Erythroblast (primary cell): ENCODE measurements at regions not wholly inside any gene's neighbourhood (a gene's known extent, or its start where the extent isn't known, plus 50 kb on each side); places are given as distances from the start of the nearest gene placed in this dataset.

Source experiments
- DNase-seq, 2 experiments: peaks; one replicate each; lab custom pipeline; 2025; lab: John Stamatoyannopoulos, UW
- GATA1 ChIP-seq: IDR thresholded peaks from 2 replicates; pipeline ENCODE4 v1.6.1; 2011; ENCODE audit warnings: low read depth, mild to moderate bottlenecking, control low read depth, low read length, moderate library complexity
- POLR2A ChIP-seq: IDR thresholded peaks from 2 replicates; pipeline ENCODE4 v1.6.1; 2011; ENCODE audit warnings: mild to moderate bottlenecking, low read length

- TF ChIP-seq GATA1 (no peak), POLR2A (no peak)
- no peak for DNase-seq
Measured at GRCh38 chr6:168873278-168874190, 380.1 kb downstream of the THBS2 start.

DNA sequence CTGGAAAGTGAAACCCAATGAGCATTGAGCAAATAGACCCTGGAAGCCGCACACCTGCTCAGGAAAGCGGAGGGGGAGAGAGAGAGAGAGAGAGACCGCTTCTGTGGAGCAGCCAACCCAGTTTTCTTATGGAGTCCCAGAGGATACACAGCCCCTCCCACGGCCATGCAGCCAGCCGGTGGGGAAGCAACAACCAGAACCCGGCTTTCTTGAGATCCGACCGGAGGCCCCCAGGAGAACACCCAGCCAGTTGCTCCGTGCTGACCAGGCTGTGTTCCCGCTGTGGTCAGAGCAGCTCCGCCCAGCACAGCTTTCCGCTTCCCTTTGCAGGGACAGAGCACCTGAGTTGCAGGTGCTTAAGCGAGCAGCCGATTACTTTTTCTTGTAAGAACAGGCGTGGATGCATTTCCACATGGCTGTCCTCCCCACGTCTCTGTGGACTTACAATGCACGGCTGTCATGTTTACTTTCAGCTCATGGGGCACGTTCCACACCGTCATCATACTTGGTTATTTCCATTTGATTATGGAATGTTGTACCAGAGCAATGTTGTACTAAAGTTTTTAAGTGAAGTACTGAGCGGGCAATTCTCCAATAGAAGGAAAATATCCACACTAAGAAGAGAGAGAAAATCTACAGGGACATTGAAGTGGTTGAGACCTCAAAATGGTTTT lies 381.9 kb downstream of the THBS2 start:
- DNase-seq, result no peak
- TF ChIP-seq POLR2A, result no peak
- no peak for TF ChIP-seq GATA1

DNA sequence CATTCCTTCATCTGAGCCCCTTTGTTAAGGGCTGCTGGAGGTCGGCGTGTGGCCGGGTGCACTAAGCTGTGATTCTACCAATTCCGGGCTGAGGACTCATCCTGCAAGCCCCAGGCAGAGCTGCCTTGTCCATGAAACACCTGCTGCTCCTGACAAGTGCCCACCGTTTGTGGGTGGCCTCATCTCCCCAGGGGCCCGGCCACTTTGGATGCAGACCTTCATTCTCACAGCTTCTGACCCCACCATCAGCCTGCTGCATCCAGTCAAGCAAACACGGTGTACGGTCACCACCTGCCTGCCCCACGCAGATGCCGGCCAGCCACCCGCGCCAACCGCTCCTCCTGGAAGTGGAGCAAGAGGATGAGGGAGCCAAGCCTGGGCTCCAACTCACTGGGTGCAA lies 382.7 kb downstream of the THBS2 start:
- TF ChIP-seq POLR2A (no peak), GATA1 (no peak)
- DNase-seq, result no peak

GRCh38 chr6:168867247-168868102 lies 386.2 kb downstream of the THBS2 start:
- TF ChIP-seq POLR2A, result no peak
- no peak for DNase-seq

DNA sequence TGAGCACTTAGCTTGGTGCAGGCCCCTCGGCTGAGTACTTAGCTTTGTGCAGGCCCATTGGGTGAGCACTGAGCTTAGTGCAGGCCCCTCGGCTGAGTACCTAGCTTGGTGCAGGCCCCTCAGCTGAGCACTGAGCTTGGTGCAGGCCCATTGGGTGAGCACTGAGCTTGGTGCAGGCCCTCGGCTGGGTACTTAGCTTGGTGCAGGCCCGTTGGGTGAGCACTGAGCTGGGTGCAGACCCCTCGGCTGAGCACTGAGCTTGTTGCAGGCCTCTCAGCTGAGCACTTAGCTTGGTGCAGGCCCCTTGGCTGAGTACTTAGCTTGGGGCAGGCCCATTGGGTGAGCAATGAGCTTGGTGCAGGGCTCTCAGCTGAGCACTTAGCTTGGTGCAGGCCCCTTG lies 387.1 kb downstream of the THBS2 start:
- TF ChIP-seq GATA1 (no peak), POLR2A (no peak)

GRCh38 chr6:168865522-168865921 lies 388.1 kb downstream of the THBS2 start:
- DNase-seq, result no peak
- TF ChIP-seq GATA1, result no peak
- TF ChIP-seq POLR2A, result no peak

More for the DNA sequence above, 387.1 kb downstream of the THBS2 start:
- no peak for DNase-seq

DNA sequence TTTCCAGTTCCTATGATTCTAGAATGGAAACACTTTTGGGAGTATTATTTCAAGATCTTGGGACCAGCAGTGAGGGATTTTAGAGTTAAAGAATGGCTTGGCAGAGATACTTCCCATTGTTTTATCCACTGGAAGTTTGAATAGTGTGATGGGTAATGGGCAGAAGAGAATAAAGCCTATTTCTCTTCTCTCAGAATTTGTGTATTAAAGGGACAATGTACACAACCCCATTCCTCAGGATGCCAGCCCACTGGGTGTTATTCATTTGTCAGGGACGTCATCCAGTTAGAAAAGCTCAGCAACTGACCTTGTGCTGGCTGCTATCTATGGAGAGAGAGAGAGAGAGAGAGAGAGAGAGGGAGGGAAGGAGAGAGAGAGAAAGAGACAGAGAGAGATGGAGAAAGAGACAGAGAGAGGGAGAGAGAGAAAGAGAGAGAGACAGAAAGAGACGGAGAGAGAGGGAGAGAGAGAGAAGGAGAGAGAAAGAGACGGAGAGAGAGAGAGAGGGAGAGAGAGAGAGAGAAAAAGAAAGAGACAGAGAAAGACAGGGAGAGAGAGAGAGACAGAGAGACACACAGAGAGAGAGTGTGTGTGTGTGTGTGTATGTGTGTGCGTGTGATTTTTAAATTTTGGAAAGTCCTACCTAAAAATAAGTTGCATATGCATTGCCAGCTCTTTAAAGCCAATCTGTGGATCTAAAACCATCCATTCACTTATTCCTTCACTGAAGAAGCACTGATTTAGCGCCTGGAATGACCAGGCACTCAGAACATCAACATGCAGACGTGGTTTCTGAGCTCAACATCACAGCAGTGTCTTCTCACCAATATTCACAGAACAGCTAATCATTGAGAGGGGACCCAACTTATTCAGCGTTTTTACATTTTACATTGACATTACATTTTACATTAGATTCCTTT lies 388.8 kb downstream of the THBS2 start:
- TF ChIP-seq GATA1 (no peak), POLR2A (no peak)
- no peak for DNase-seq

DNA sequence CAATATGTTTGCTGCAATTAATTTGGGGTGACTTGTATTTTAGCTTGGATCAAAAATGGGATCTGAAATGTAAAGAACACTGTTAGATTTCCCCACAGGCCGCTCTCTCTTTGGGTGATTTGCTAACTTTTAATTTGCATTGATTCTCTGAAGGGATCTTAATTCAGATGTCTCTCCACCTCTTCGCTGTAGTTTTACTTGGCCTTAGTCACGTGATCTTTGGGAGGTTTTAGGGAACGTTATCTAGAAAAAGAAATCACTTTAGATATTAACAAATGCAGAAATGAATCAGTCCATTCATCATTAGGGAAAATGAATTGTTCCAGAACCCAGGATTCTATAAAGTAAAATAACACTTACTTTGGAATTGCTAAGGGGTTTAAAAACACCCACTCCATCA lies 390.2 kb downstream of the THBS2 start:
- TF ChIP-seq GATA1 (no peak), POLR2A (no peak)
- DNase-seq, result no peak

- no peak for TF ChIP-seq POLR2A
- no peak for TF ChIP-seq GATA1
- no peak for DNase-seq
Measured at GRCh38 chr6:168862346-168862980, 391.2 kb downstream of the THBS2 start.

- no peak for DNase-seq
- TF ChIP-seq POLR2A, result no peak
- TF ChIP-seq GATA1, result no peak
Measured at GRCh38 chr6:168860987-168861386, 392.7 kb downstream of the THBS2 start.

- TF ChIP-seq POLR2A (no peak), GATA1 (no peak)
- DNase-seq, result no peak
Measured at GRCh38 chr6:168860341-168860740, 393.3 kb downstream of the THBS2 start.

DNA sequence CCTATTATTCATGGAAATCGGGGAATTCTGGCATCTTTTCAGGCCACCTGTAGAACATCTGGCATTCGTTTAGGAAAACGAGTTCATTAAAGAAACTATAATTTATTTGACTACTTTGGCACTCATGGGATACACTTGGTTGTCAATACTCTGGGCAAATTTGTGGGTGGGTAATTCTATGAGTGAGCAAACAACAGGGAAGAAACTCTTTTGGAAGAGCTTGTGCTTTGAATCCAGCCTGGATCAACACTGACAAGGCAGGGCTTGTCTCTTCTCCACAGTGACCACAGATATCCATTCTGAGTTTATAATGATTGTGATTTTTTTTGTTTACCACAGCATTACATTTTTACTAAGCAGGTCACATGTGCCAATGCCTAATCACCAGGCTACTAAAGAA lies 394.7 kb downstream of the THBS2 start:
- no peak for TF ChIP-seq GATA1
- DNase-seq, result no peak

GRCh38 chr6:168856914-168857313 lies 396.7 kb downstream of the THBS2 start:
- no peak for DNase-seq
- TF ChIP-seq GATA1 (no peak), POLR2A (no peak)

- no peak for TF ChIP-seq GATA1
- no peak for TF ChIP-seq POLR2A
- DNase-seq, result no peak
Measured at GRCh38 chr6:168852376-168852884, 401.2 kb downstream of the THBS2 start.
